DOHH2 (cell line): ENCODE measurements at regions not wholly inside any gene's neighbourhood (a gene's known extent, or its start where the extent isn't known, plus 50 kb on each side); places are given as distances from the start of the nearest gene placed in this dataset.

Experiments used
- H3F3A ChIP-seq: fragments of 200-600 bp; sonication (generic), shearing (Covaris generic); 2 replicates; pipeline ENCODE4 v1.6.0; 2016; ENCODE audit warnings: antibody characterized with exemption, mild to moderate bottlenecking; ENCODE audit not compliant: control insufficient read depth, insufficient read depth
- H3K27ac ChIP-seq: fragments of 200-600 bp; sonication (generic); 2 replicates; pipeline ENCODE4 v1.5.1; 2014; ENCODE audit warnings: low read depth, mild to moderate bottlenecking, low read length, moderate library complexity
- H3K27me3 ChIP-seq: fragments of 200-600 bp; sonication (generic); 2 replicates; pipeline ENCODE4 v1.6.1; 2014; ENCODE audit warnings: mild to moderate bottlenecking, low read length, mixed read lengths; ENCODE audit not compliant: control insufficient read depth
- H3K36me3 ChIP-seq: fragments of 200-600 bp; sonication (generic); 2 replicates; pipeline ENCODE4 v1.6.1; 2014; ENCODE audit warnings: mild to moderate bottlenecking, low read length, moderate library complexity, mixed read lengths; ENCODE audit not compliant: control insufficient read depth
- H3K4me1 ChIP-seq: fragments of 200-600 bp; sonication (generic); 2 replicates; pipeline ENCODE4 v1.6.1; 2014; ENCODE audit warnings: mild to moderate bottlenecking, low read length, mixed read lengths; ENCODE audit not compliant: control insufficient read depth
- H3K4me2 ChIP-seq: fragments of 200-600 bp; sonication (generic); 2 replicates; pipeline ENCODE4 v1.6.0; 2014; ENCODE audit warnings: mild to moderate bottlenecking, low read length, moderate library complexity
- H3K4me3 ChIP-seq: fragments of 200-600 bp; sonication (generic); 2 replicates; pipeline ENCODE4 v1.5.1; 2014; ENCODE audit warnings: mild to moderate bottlenecking, low read length, mixed read lengths
- H3K79me2 ChIP-seq: fragments of 200-600 bp; sonication (generic); 2 replicates; pipeline ENCODE4 v1.6.1; 2014; ENCODE audit warnings: mild to moderate bottlenecking, low read length, mixed read lengths; ENCODE audit not compliant: control insufficient read depth
- H3K9me2 ChIP-seq: fragments of 200-600 bp; sonication (generic); replicated peaks from 2 replicates; pipeline ENCODE4 v1.6.1; 2014; ENCODE audit warnings: mild to moderate bottlenecking, low read length, mixed read lengths; ENCODE audit not compliant: control insufficient read depth
- H3K9me3 ChIP-seq: fragments of 200-600 bp; sonication (generic); 2 replicates; pipeline ENCODE4 v1.6.1; 2014; ENCODE audit warnings: antibody characterized with exemption, low read length, mixed read lengths; ENCODE audit not compliant: control insufficient read depth, insufficient read depth
- H4K20me1 ChIP-seq: fragments of 200-600 bp; sonication (generic); 2 replicates; pipeline ENCODE4 v1.6.0; 2014; ENCODE audit warnings: low read depth, mild to moderate bottlenecking, antibody characterized with exemption, low read length, moderate library complexity; ENCODE audit not compliant: control insufficient read depth, insufficient read depth
- EZH2phosphoT487 ChIP-seq: fragments of 200-600 bp; sonication (generic); IDR thresholded peaks from 2 replicates; pipeline ENCODE4 v1.6.1; 2017; ENCODE audit warnings: borderline replicate concordance, mild to moderate bottlenecking, antibody characterized with exemption, low read length, moderate library complexity, mixed read lengths
- TF ChIP-seq, protein P1 (sequence below): fragments of 200-600 bp; sonication (generic); IDR thresholded peaks from one replicate; pipeline ENCODE4 v1.5.1; 2014; ENCODE audit warnings: antibody characterized with exemption, mild to moderate bottlenecking, low read depth, low read length; ENCODE audit not compliant: poor library complexity, severe bottlenecking

DNA sequence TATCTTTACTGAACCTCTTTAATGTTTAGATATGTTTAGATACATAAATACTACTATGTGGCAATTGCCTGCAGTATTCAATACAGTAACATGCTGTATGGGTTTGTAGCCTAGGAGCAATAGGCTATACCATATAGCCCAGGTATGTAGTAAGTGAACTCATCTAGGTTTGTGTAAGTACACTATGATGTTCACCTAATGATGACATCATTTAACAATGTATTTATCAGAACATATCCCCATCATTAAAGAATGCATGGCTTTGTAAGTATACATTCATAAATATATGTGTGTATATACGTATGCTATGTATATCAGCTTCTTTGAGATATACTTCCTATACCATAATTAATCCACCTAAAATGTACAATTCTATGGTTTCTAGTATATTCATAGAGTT, 631.2 kb upstream of the MAN1A1 start:
- H3K27me3 ChIP-seq = no peaks in the 10 kb centered on the region
- no peaks in the 10 kb centered on the region for H3K4me1 ChIP-seq
- no peak overlapping the region for H3K4me2 ChIP-seq
- no peaks in the 10 kb centered on the region for H3K9me2 ChIP-seq
- no peaks in the 10 kb centered on the region for H3K79me2 ChIP-seq
- no peaks in the 10 kb centered on the region for H3F3A ChIP-seq
- no peak overlapping the region for H3K27ac ChIP-seq
- no peak for TF ChIP-seq EZH2phosphoT487
- TF ChIP-seq, protein P1, sequence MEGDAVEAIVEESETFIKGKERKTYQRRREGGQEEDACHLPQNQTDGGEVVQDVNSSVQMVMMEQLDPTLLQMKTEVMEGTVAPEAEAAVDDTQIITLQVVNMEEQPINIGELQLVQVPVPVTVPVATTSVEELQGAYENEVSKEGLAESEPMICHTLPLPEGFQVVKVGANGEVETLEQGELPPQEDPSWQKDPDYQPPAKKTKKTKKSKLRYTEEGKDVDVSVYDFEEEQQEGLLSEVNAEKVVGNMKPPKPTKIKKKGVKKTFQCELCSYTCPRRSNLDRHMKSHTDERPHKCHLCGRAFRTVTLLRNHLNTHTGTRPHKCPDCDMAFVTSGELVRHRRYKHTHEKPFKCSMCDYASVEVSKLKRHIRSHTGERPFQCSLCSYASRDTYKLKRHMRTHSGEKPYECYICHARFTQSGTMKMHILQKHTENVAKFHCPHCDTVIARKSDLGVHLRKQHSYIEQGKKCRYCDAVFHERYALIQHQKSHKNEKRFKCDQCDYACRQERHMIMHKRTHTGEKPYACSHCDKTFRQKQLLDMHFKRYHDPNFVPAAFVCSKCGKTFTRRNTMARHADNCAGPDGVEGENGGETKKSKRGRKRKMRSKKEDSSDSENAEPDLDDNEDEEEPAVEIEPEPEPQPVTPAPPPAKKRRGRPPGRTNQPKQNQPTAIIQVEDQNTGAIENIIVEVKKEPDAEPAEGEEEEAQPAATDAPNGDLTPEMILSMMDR = no peak
- H3K4me3 ChIP-seq = no peak overlapping the region
- H4K20me1 ChIP-seq = no peaks in the 10 kb centered on the region
- no peaks in the 10 kb centered on the region for H3K36me3 ChIP-seq
- no peaks in the 10 kb centered on the region for H3K9me3 ChIP-seq

DNA sequence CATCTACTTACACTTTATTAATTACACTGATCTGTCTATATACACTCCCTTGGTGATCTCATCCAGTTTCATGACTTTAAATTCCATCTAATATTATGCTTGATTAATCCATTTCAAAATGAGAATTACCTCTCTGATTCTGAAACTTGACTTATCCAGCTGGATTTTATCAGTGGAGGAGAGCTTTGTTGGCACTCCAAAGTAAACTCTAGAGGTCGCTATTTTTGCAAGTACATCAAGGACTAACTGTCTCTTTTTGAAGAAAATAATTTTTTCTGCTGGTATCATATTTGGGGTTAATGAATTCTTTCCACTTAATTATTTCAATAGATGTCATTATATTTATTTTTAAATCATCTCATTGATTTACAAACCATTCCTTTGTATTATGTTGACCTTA, 630.3 kb upstream of the MAN1A1 start:
- no peaks in the 10 kb centered on the region for H3K79me2 ChIP-seq
- no peaks in the 10 kb centered on the region for H3K9me2 ChIP-seq
- H3K4me1 ChIP-seq = no peaks in the 10 kb centered on the region
- no peaks in the 10 kb centered on the region for H4K20me1 ChIP-seq
- TF ChIP-seq, protein P1 = peak; percentile 63
- no peak for TF ChIP-seq EZH2phosphoT487
- no peaks in the 10 kb centered on the region for H3K9me3 ChIP-seq
- H3K27me3 ChIP-seq = no peaks in the 10 kb centered on the region
- H3K36me3 ChIP-seq = no peaks in the 10 kb centered on the region
- H3F3A ChIP-seq = no peaks in the 10 kb centered on the region
- H3K4me3 ChIP-seq = no peak overlapping the region
- no peak overlapping the region for H3K27ac ChIP-seq
- no peak overlapping the region for H3K4me2 ChIP-seq

- no peak overlapping the region for H3K4me3 ChIP-seq
- H3K79me2 ChIP-seq = no peaks in the 10 kb centered on the region
- TF ChIP-seq, protein P1 = peak; percentile 49
- TF ChIP-seq EZH2phosphoT487 = no peak
These were observed 628.8 kb upstream of the MAN1A1 start for GRCh38 chr6:119978274-119978889.

More at GRCh38 chr6:119978274-119978889, 628.8 kb upstream of the MAN1A1 start:
- Histone ChIP-seq H3K9me2 (no peaks in the 10 kb centered on the region), H3K4me1 (no peaks in the 10 kb centered on the region), H3K27me3 (no peaks in the 10 kb centered on the region), H3K9me3 (no peaks in the 10 kb centered on the region), H3K27ac (no peak overlapping the region), H3F3A (no peaks in the 10 kb centered on the region), H3K4me2 (no peak overlapping the region), H4K20me1 (no peaks in the 10 kb centered on the region), H3K36me3 (no peaks in the 10 kb centered on the region)
